ENCODE measurements at regions not wholly inside any gene's neighbourhood (a gene's known extent, or its start where the extent isn't known, plus 50 kb on each side); places are given as distances from the start of the nearest gene placed in this dataset.

GRCh38 chr4:4606321-4606720 lies 64.5 kb upstream of the STX18 start:
- POLR2A ChIA-PET = no interaction called here
- CTCF ChIA-PET = no interaction called here
- no peak overlapping the region for H3K27ac ChIP-seq (ENCODE audit: extremely low read depth, low read depth, low read length)
- no peaks in the 10 kb centered on the region for H3K36me3 ChIP-seq (ENCODE audit: control insufficient read depth in 2 of 2, insufficient read depth in 1 of 2, low read length in 2 of 2)
- no peak for TF ChIP-seq PRDM4 (tag by site-specific recombination; IDR thresholded peaks at IDR 0.05)
- TF ChIP-seq ZNF10 (tag by site-specific recombination; IDR thresholded peaks at IDR 0.05) = no peak
- no peak for TF ChIP-seq ZNF112 (tag by site-specific recombination; IDR thresholded peaks at IDR 0.05)
- no peak for TF ChIP-seq ZFP69B (tag by site-specific recombination; IDR thresholded peaks at IDR 0.05)
- TF ChIP-seq ZBTB1 (tag by site-specific recombination; IDR thresholded peaks at IDR 0.05) = no peak
- TF ChIP-seq ZNF670 (tag by site-specific recombination; IDR thresholded peaks at IDR 0.05; ENCODE audit: low read depth) = no peak
- no peak for TF ChIP-seq KLF7 (tag by site-specific recombination; IDR thresholded peaks at IDR 0.05; ENCODE audit: borderline replicate concordance)
- no peak for TF ChIP-seq ZNF596 (tag by site-specific recombination; IDR thresholded peaks at IDR 0.05)
- no peak for TF ChIP-seq ZNF501 (tag by site-specific recombination; IDR thresholded peaks at IDR 0.05)
- TF ChIP-seq SCRT1 (tag by site-specific recombination; IDR thresholded peaks at IDR 0.05; ENCODE audit: borderline replicate concordance) = no peak
- TF ChIP-seq ZFP37 (tag by site-specific recombination; IDR thresholded peaks at IDR 0.05) = no peak
- no peak for TF ChIP-seq ZNF175 (tag by site-specific recombination; IDR thresholded peaks at IDR 0.05)
- no peak for TF ChIP-seq TRIM28 (IDR thresholded peaks at IDR 0.05; ENCODE audit: borderline replicate concordance, low read length)
- H3K4me1 ChIP-seq (ENCODE audit: control insufficient read depth, insufficient read depth, low read length) = no peaks in the 10 kb centered on the region
- no peaks in the 10 kb centered on the region for H3K9me3 ChIP-seq (ENCODE audit: control insufficient read depth, insufficient read depth, low read depth, low read length)
- no peak overlapping the region for H3K4me3 ChIP-seq (ENCODE audit: low read depth, low read length)

GRCh38 chr4:4605849-4606248 lies 64.0 kb upstream of the STX18 start:
- Histone ChIP-seq H3K4me3 (ENCODE audit: low read depth, low read length) (no peak overlapping the region), H3K4me1 (ENCODE audit: control insufficient read depth, insufficient read depth, low read length) (no peaks in the 10 kb centered on the region), H3K36me3 (ENCODE audit: control insufficient read depth in 2 of 2, insufficient read depth in 1 of 2, low read length in 2 of 2) (no peaks in the 10 kb centered on the region), H3K27ac (ENCODE audit: extremely low read depth, low read depth, low read length) (no peak overlapping the region), H3K9me3 (ENCODE audit: control insufficient read depth, insufficient read depth, low read depth, low read length) (no peaks in the 10 kb centered on the region)
- ChIA-PET POLR2A (no interaction called here), CTCF (no interaction called here)
- TF ChIP-seq ZNF830 (tag by site-specific recombination; IDR thresholded peaks at IDR 0.05; ENCODE audit: low read depth) (no peak), ZNF362 (tag by site-specific recombination; IDR thresholded peaks at IDR 0.05) (no peak), ZBTB49 (tag by site-specific recombination; IDR thresholded peaks at IDR 0.05; ENCODE audit: low read depth) (no peak), INSM2 (tag by site-specific recombination; IDR thresholded peaks at IDR 0.05) (no peak), ZNF394 (tag by site-specific recombination; IDR thresholded peaks at IDR 0.05; ENCODE audit: borderline replicate concordance) (no peak), ZNF157 (tag by site-specific recombination; IDR thresholded peaks at IDR 0.05) (no peak), ZNF221 (tag by site-specific recombination; IDR thresholded peaks at IDR 0.05; ENCODE audit: borderline replicate concordance) (no peak), ZNF184 (tag by site-specific recombination; IDR thresholded peaks at IDR 0.05) (no peak), ZNF785 (tag by site-specific recombination; IDR thresholded peaks at IDR 0.05) (no peak), GLI2 (tag by site-specific recombination; IDR thresholded peaks at IDR 0.05; ENCODE audit: borderline replicate concordance, low read depth) (no peak), ZNF549 (tag by site-specific recombination; IDR thresholded peaks at IDR 0.05) (no peak), ZNF621 (tag by site-specific recombination; IDR thresholded peaks at IDR 0.05) (no peak), ZNF596 (tag by site-specific recombination; IDR thresholded peaks at IDR 0.05) (no peak), ZNF423 (tag by site-specific recombination; IDR thresholded peaks at IDR 0.05) (no peak), ZNF26 (tag by site-specific recombination; IDR thresholded peaks at IDR 0.05) (no peak), ZNF514 (tag by site-specific recombination; IDR thresholded peaks at IDR 0.05) (no peak)

Data from HEK293 (cell line).